HAP-1 (cell line): ENCODE measurements at regions not wholly inside any gene's neighbourhood (a gene's known extent, or its start where the extent isn't known, plus 50 kb on each side); places are given as distances from the start of the nearest gene placed in this dataset.
A peak's percentile ranks its signal among the peaks of the same experiment; 100 is the strongest.

ENCODE experiments used
- DNase-seq, 2 experiments: peaks; one replicate each; pipeline ENCODE4 v3.0.0-alpha.2; 2016 to 2020; ENCODE audit warnings: low spot score in 2 of 2
- H3K27me3 ChIP-seq: fragments of 250-450 bp; sonication (Bioruptor Pico); 2 replicates; pipeline ENCODE4 v1.5.1; 2020; ENCODE audit warnings: low read depth, mild to moderate bottlenecking, moderate library complexity
- H3K36me3 ChIP-seq: fragments of 250-450 bp; sonication (Bioruptor Pico); replicated peaks from 2 replicates; pipeline ENCODE4 v1.5.1; 2020; ENCODE audit warnings: mild to moderate bottlenecking
- H3K4me1 ChIP-seq: fragments of 250-450 bp; sonication (Bioruptor Pico); 2 replicates; pipeline ENCODE4 v1.5.1; 2020; ENCODE audit warnings: mild to moderate bottlenecking
- H3K4me3 ChIP-seq: fragments of 250-450 bp; sonication (Bioruptor Pico); 2 replicates; pipeline ENCODE4 v1.5.1; 2020; ENCODE audit warnings: mild to moderate bottlenecking, moderate library complexity
- H3K9me3 ChIP-seq: fragments of 250-450 bp; sonication (Bioruptor Pico); 2 replicates; pipeline ENCODE4 v1.5.1; 2020; ENCODE audit warnings: mild to moderate bottlenecking, moderate library complexity
- in situ Hi-C: fragments of 300-500 bp; cut with MboI; formaldehyde crosslinking; loops from 3 replicates; pipeline ENCODE4 v1.14.3; 2020; ENCODE audit warnings: low sequenced_read_pairs, inconsistent platforms, mixed read lengths

GRCh38 chr2:117085737-117086136, 728.8 kb upstream of the DDX18 start:
- H3K4me1 ChIP-seq: peaks cover 22% of the 10 kb centered on the region
- in situ Hi-C loops: no loop called here
- no peaks in the 10 kb centered on the region for H3K9me3 ChIP-seq
- no peaks in the 10 kb centered on the region for H3K36me3 ChIP-seq
- no peak overlapping the region for H3K4me3 ChIP-seq
- DNase-seq: no peak
- no peaks in the 10 kb centered on the region for H3K27me3 ChIP-seq

GRCh38 chr2:117086174-117086942, 728.1 kb upstream of the DDX18 start:
- H3K36me3 ChIP-seq: no peaks in the 10 kb centered on the region
- peak; percentile 25 to 29 for DNase-seq
- no peaks in the 10 kb centered on the region for H3K27me3 ChIP-seq
- no peaks in the 10 kb centered on the region for H3K9me3 ChIP-seq
- H3K4me1 ChIP-seq: peaks cover 22% of the 10 kb centered on the region
- in situ Hi-C loops: no loop called here
- H3K4me3 ChIP-seq: no peak overlapping the region

- no peak for DNase-seq
Observed at GRCh38 chr2:117086943-117087250, 727.6 kb upstream of the DDX18 start.

GRCh38 chr2:117087535-117088291, 726.8 kb upstream of the DDX18 start:
- in situ Hi-C loops: no loop called here
- Histone ChIP-seq H3K4me1 (peaks cover 22% of the 10 kb centered on the region), H3K27me3 (no peaks in the 10 kb centered on the region), H3K36me3 (no peaks in the 10 kb centered on the region), H3K9me3 (no peaks in the 10 kb centered on the region), H3K4me3 (no peak overlapping the region)
- peak; percentile 78 to 88 for DNase-seq

More at GRCh38 chr2:117086943-117087250, 727.6 kb upstream of the DDX18 start:
- H3K36me3 ChIP-seq: no peaks in the 10 kb centered on the region
- H3K9me3 ChIP-seq: no peaks in the 10 kb centered on the region
- in situ Hi-C loops: no loop called here
- H3K4me1 ChIP-seq: peaks cover 22% of the 10 kb centered on the region
- H3K4me3 ChIP-seq: no peak overlapping the region
- no peaks in the 10 kb centered on the region for H3K27me3 ChIP-seq

GRCh38 chr2:117091041-117091837, 723.3 kb upstream of the DDX18 start:
- Histone ChIP-seq H3K27me3 (no peaks in the 10 kb centered on the region), H3K36me3 (no peaks in the 10 kb centered on the region), H3K4me3 (no peak overlapping the region), H3K4me1 (peaks cover 17% of the 10 kb centered on the region), H3K9me3 (no peaks in the 10 kb centered on the region)
- no peak for DNase-seq
- in situ Hi-C loops: no loop called here

DNA sequence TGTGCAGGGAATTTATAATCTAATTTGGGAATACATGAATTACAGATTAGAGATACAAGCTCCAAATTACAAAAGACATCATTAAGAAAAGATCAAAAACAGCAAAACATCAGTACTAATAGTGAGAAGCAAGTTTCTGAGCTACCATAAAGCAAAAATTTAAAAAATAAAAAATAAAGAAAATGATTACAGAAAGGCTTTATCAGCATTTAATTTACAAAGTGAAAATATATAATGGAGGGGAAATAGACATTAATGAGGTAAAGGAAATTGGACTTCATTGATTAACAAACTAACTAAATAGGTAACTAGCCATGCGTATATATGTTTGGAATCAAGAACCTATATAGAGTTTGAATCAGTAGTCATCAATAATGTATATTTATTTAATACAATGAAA, 712.9 kb upstream of the DDX18 start:
- DNase-seq: no peak
- no peaks in the 10 kb centered on the region for H3K36me3 ChIP-seq
- in situ Hi-C loops: no loop called here

DNA sequence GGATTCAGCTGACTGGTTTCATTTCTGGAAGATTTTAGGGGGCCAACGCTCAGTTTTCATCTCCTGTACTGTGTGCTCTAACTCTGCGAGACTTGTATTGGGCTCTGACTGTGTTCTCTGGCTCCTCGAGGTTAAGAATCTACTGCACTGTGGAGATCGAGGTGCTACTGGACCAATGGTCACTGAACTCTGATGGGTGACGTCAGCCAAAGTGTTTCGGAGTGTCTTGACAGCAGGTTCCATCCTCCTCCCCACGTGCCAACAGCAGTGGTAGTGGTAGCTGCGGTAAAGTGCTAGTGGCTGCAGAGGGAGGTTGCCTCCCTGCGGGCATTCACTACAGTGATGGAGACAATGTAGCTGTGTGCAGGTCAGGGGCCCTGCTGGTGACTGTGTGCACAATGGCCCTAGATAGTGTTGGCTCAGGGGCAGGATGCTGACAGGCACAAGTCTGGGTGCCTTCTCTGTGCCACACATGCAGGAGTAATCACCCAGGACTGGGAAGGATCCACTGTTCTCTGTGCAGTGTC, 705.7 kb upstream of the DDX18 start:
- Histone ChIP-seq H3K4me1 (no peaks in the 10 kb centered on the region), H3K4me3 (no peak overlapping the region), H3K9me3 (no peaks in the 10 kb centered on the region), H3K36me3 (no peaks in the 10 kb centered on the region), H3K27me3 (no peaks in the 10 kb centered on the region)
- in situ Hi-C loops: no loop called here
- no peak for DNase-seq

More for the DNA sequence above, 712.9 kb upstream of the DDX18 start:
- Histone ChIP-seq H3K4me1 (no peaks in the 10 kb centered on the region), H3K4me3 (no peak overlapping the region), H3K27me3 (no peaks in the 10 kb centered on the region), H3K9me3 (no peaks in the 10 kb centered on the region)

GRCh38 chr2:117118994-117119393, 695.5 kb upstream of the DDX18 start:
- no peak overlapping the region for H3K4me3 ChIP-seq
- no peaks in the 10 kb centered on the region for H3K27me3 ChIP-seq
- no peaks in the 10 kb centered on the region for H3K9me3 ChIP-seq
- in situ Hi-C loops: no loop called here
- no peak for DNase-seq
- H3K36me3 ChIP-seq: no peaks in the 10 kb centered on the region
- no peaks in the 10 kb centered on the region for H3K4me1 ChIP-seq

GRCh38 chr2:117123362-117123761, 691.1 kb upstream of the DDX18 start:
- in situ Hi-C loops: no loop called here
- Histone ChIP-seq H3K4me3 (no peak overlapping the region), H3K9me3 (no peaks in the 10 kb centered on the region), H3K27me3 (no peaks in the 10 kb centered on the region), H3K36me3 (no peaks in the 10 kb centered on the region), H3K4me1 (no peaks in the 10 kb centered on the region)
- DNase-seq: no peak

DNA sequence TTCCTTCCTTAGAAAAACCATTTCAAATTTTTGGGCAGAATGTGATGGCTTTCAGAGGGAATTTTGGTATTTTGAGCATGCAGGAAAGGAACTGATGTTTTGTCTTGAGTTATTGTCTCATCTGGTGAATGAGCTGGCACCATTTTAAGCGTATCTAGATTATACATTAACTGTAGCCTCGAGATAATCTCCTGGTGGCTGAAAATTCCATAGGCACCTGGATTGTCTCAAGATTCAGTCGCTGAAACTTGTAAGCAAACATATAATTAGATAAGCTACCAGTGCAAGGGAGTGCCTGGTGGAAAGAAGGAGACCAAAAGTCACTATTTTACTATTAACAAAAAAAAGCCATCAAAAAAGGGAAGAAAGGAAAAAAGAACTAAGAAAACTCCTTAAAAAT, 687.8 kb upstream of the DDX18 start:
- no peak overlapping the region for H3K4me3 ChIP-seq
- H3K36me3 ChIP-seq: no peaks in the 10 kb centered on the region
- no peaks in the 10 kb centered on the region for H3K27me3 ChIP-seq
- H3K9me3 ChIP-seq: no peaks in the 10 kb centered on the region
- no peaks in the 10 kb centered on the region for H3K4me1 ChIP-seq
- in situ Hi-C loops: no loop called here
- DNase-seq: no peak

GRCh38 chr2:117127680-117128079, 686.8 kb upstream of the DDX18 start:
- H3K4me3 ChIP-seq: no peak overlapping the region
- in situ Hi-C loops: no loop called here
- DNase-seq: no peak

DNA sequence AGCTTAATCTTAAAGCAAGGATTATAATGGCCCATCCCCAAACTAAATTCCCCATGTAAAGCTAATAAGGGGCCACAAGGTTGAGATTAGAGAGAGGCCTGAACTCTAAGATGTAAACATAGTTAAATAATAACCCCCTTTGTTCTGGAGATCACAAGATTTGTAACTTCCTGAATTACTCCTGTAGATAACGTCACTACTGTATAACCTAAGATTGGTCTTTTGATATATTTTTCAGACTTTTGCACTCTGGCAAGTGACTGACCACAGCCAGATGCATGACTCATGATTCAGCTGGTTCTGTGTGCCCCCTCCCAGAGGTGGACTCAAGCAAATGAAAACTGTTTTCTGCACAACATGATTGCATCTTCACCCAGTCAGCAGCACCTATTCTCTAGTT, 686.0 kb upstream of the DDX18 start:
- H3K4me1 ChIP-seq: no peaks in the 10 kb centered on the region
- H3K9me3 ChIP-seq: no peaks in the 10 kb centered on the region
- H3K4me3 ChIP-seq: no peak overlapping the region
- H3K36me3 ChIP-seq: no peaks in the 10 kb centered on the region
- no peak for DNase-seq
- in situ Hi-C loops: no loop called here
- H3K27me3 ChIP-seq: no peaks in the 10 kb centered on the region

More at GRCh38 chr2:117127680-117128079, 686.8 kb upstream of the DDX18 start:
- Histone ChIP-seq H3K4me1 (no peaks in the 10 kb centered on the region), H3K36me3 (no peaks in the 10 kb centered on the region), H3K9me3 (no peaks in the 10 kb centered on the region), H3K27me3 (no peaks in the 10 kb centered on the region)

- Histone ChIP-seq H3K9me3 (no peaks in the 10 kb centered on the region), H3K4me1 (no peaks in the 10 kb centered on the region), H3K27me3 (no peaks in the 10 kb centered on the region), H3K4me3 (no peak overlapping the region), H3K36me3 (no peaks in the 10 kb centered on the region)
- no peak for DNase-seq
- in situ Hi-C loops: no loop called here
Observed at GRCh38 chr2:117137371-117137770, 677.1 kb upstream of the DDX18 start.
